SK-N-SH (cell line): ENCODE measurements at regions not wholly inside any gene's neighbourhood (a gene's known extent, or its start where the extent isn't known, plus 50 kb on each side); places are given as distances from the start of the nearest gene placed in this dataset.

Experiments used
- CTCF ChIA-PET: fragments of 300-600, 350-600 bp; formaldehyde crosslinking; extraction: SDS; loops from one replicate; lab custom pipeline; 2021; lab: Yijun Ruan, JAX
- POLR2A ChIA-PET: fragments of 350-600 bp; sonication (Branson Sonifier 250); formaldehyde crosslinking; extraction: SDS; loops from one replicate; lab custom pipeline; 2020; ENCODE audit warnings: antibody characterized with exemption, inconsistent platforms; lab: Yijun Ruan, JAX
- DNase-seq: peaks from one replicate; pipeline ENCODE4 v3.0.0; 2012
- H2AFZ ChIP-seq: fragments of 200-600 bp; sonication (generic); 2 replicates; pipeline ENCODE4 v1.8.1; 2016; ENCODE audit warnings: antibody characterized with exemption, mild to moderate bottlenecking, low read depth
- H3F3A ChIP-seq: fragments of 200-600 bp; sonication (generic); replicated peaks from 2 replicates; pipeline ENCODE3; 2016; ENCODE audit warnings: antibody characterized with exemption, mild to moderate bottlenecking; ENCODE audit not compliant: insufficient read depth
- H3K27ac ChIP-seq, 2 experiments: fragments of 200-500 bp in 1 of 2; fragments of 200-600 bp in 1 of 2; sonication (Bioruptor generic) in 1 of 2; sonication (generic), shearing (Covaris generic) in 1 of 2; 2 replicates each; pipeline versions ENCODE4 v1.5.1 to v1.6.1; 2014 to 2016; ENCODE audit warnings: low read depth in 2 of 2, inconsistent platforms in 1 of 2, low read length in 1 of 2, mild to moderate bottlenecking in 1 of 2, mixed read lengths in 1 of 2
- H3K27me3 ChIP-seq: fragments of 200-600 bp; sonication (generic), shearing (Covaris generic); 2 replicates; pipeline ENCODE4 v1.6.1; 2016; ENCODE audit warnings: mixed run types; ENCODE audit not compliant: insufficient read depth
- H3K36me3 ChIP-seq, 2 experiments: fragments of 200-500 bp in 1 of 2; fragments of 200-600 bp in 1 of 2; sonication (Bioruptor generic) in 1 of 2; sonication (generic) in 1 of 2; replicated peaks in 1 of 2; 2 replicates each; pipeline versions ENCODE3 to v1.5.1; 2014 to 2016; ENCODE audit warnings: low read length in 1 of 2, mild to moderate bottlenecking in 1 of 2; ENCODE audit not compliant: insufficient read depth in 2 of 2, control insufficient read depth in 1 of 2
- H3K4me1 ChIP-seq, 2 experiments: fragments of 200-500 bp in 1 of 2; fragments of 200-600 bp in 1 of 2; sonication (Bioruptor generic) in 1 of 2; sonication (generic), shearing (Covaris generic) in 1 of 2; 2 replicates each; pipeline versions ENCODE4 v1.5.1 to v1.6.1; 2014 to 2016; ENCODE audit warnings: low read depth in 1 of 2, low read length in 1 of 2, mixed run types in 1 of 2; ENCODE audit not compliant: insufficient read depth in 2 of 2, control insufficient read depth in 1 of 2
- H3K4me2 ChIP-seq: fragments of 200-600 bp; sonication (generic), shearing (Covaris generic); 2 replicates; pipeline ENCODE4 v1.6.1; 2017; ENCODE audit warnings: mixed run types
- H3K4me3 ChIP-seq, 2 experiments: fragments of 200-500 bp in 1 of 2; fragments of 200-600 bp in 1 of 2; sonication (Bioruptor generic) in 1 of 2; sonication (generic), shearing (Covaris generic) in 1 of 2; 2 replicates each; pipeline versions ENCODE4 v1.5.1 to v1.8.1; 2014 to 2016; ENCODE audit warnings: low read depth in 2 of 2, inconsistent platforms in 1 of 2, low read length in 1 of 2, mild to moderate bottlenecking in 1 of 2, mixed read lengths in 1 of 2, moderate library complexity in 1 of 2
- H3K79me2 ChIP-seq: fragments of 200-600 bp; sonication (generic); 2 replicates; pipeline ENCODE4 v1.8.1; 2017; ENCODE audit warnings: mild to moderate bottlenecking; ENCODE audit not compliant: insufficient read depth
- H3K9ac ChIP-seq: fragments of 200-600 bp; sonication (generic); 2 replicates; pipeline ENCODE4 v1.6.1; 2017; ENCODE audit warnings: mixed run types
- H3K9me2 ChIP-seq: fragments of 200-600 bp; sonication (generic); 2 replicates; pipeline ENCODE4 v1.6.1; 2017; ENCODE audit warnings: mixed run types
- H3K9me3 ChIP-seq: fragments of 200-600 bp; sonication (generic); 2 replicates; pipeline ENCODE4 v1.6.1; 2017; ENCODE audit warnings: mixed run types, mild to moderate bottlenecking, moderate library complexity
- H4K20me1 ChIP-seq: fragments of 200-600 bp; sonication (generic); 2 replicates; pipeline ENCODE4 v1.6.1; 2017; ENCODE audit warnings: mild to moderate bottlenecking, mixed run types; ENCODE audit not compliant: insufficient read depth
- FOSL2 ChIP-seq: IDR thresholded peaks from 2 replicates; pipeline ENCODE4 v1.4.0; 2012; ENCODE audit warnings: low read depth, mild to moderate bottlenecking, moderate library complexity, borderline replicate concordance
- FOXJ3 ChIP-seq: sonication (generic); formaldehyde crosslinking; IDR thresholded peaks from 2 replicates; pipeline ENCODE4 v1.5.1; 2020; ENCODE audit warnings: mild to moderate bottlenecking, missing genetic modification reagents
- FOXM1 ChIP-seq: IDR thresholded peaks from 2 replicates; pipeline ENCODE4 v1.4.0; 2012; ENCODE audit warnings: low read depth, mild to moderate bottlenecking
- MEF2A ChIP-seq: IDR thresholded peaks from 2 replicates; pipeline ENCODE4 v1.4.0; 2012; ENCODE audit warnings: low read depth, borderline replicate concordance
- MXI1 ChIP-seq: IDR thresholded peaks from 2 replicates; pipeline ENCODE4 v1.6.1; 2012; ENCODE audit warnings: mild to moderate bottlenecking, low read depth, low read length, improper control_type of control experiment
- NFIC ChIP-seq: IDR thresholded peaks from 2 replicates; pipeline ENCODE4 v1.4.0; 2012; ENCODE audit warnings: borderline replicate concordance
- NRF1 ChIP-seq: IDR thresholded peaks from 2 replicates; pipeline ENCODE4 v1.6.1; 2012; ENCODE audit warnings: low read depth, mild to moderate bottlenecking, low read length
- RCOR1 ChIP-seq: fragments of 150-350 bp; IDR thresholded peaks from 2 replicates; pipeline ENCODE4 v1.6.1; 2017; ENCODE audit warnings: antibody characterized with exemption, low read length
- SIN3A ChIP-seq: IDR thresholded peaks from 2 replicates; pipeline ENCODE4 v1.6.1; 2012; ENCODE audit warnings: low read depth, mild to moderate bottlenecking, low read length, moderate library complexity, borderline replicate concordance
- SMC3 ChIP-seq: IDR thresholded peaks from 2 replicates; pipeline ENCODE4 v1.6.1; 2012; ENCODE audit warnings: low read depth, low read length, improper control_type of control experiment
- USF1 ChIP-seq: IDR thresholded peaks from 2 replicates; pipeline ENCODE4 v1.4.0; 2012; ENCODE audit warnings: low read depth, borderline replicate concordance
- YY1 ChIP-seq: IDR thresholded peaks from 2 replicates; pipeline ENCODE4 v1.4.0; 2012; ENCODE audit warnings: low read depth, mild to moderate bottlenecking
- whole genome bisulfite sequencing: methylation state at CpG from one replicate; pipeline ENCODE4 v1.1.6; 2017; ENCODE audit warnings: low lambda C conversion rate; 5-methylcytosine and 5-hydroxymethylcytosine counted together
- TF ChIP-seq, protein P1 (sequence below): IDR thresholded peaks from 2 replicates; pipeline ENCODE4; 2012

DNA sequence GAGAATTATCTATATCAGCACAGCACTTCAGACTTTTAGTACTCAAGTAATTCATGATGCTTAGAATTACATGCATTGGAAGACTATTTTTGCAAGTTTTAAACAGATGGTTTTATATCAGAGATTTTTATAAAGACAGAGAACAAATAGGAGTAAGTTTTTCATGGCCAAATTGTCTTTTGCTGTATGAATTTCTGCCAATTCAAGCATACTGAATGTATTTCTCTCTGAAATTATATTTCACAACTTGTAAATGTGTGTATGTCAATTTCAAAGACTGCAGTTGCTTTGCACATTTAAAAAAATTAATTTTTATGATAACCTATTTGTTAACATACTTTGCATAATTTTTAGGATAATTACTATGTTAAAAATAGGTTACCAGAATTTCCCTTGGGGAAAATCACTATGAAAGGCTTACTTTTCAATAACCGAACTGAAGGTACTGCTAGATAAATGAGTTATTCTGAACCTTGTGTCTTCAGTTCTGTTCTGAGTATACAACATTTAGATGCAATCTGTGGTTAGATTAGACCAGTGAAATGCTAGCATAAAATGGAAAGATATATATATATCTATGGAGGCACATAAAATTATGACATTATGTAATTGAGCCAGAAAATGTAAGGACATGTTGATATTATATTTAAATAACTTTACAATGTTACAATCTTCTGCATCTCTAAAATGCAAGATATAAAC lies 1344.2 kb upstream of the PABPC4L start:
- no peaks in the 10 kb centered on the region for H3K4me1 ChIP-seq
- 14% methylated on average over 1 of the region's 1 CpG for WGBS
- TF ChIP-seq NFIC (no peak), SMC3 (no peak), NRF1 (no peak), YY1 (no peak), USF1 (no peak), SIN3A (no peak)
- TF ChIP-seq, all 33 proteins: peak for 0
- no peaks in the 10 kb centered on the region for H4K20me1 ChIP-seq
- no peak overlapping the region for H3K4me3 ChIP-seq
- no peaks in the 10 kb centered on the region for H3F3A ChIP-seq
- 0 out of 2 replicates have a peak overlapping the region, but pooled peaks have one; percentile 8 for H2AFZ ChIP-seq
- DNase-seq = no peak
- H3K79me2 ChIP-seq = no peaks in the 10 kb centered on the region
- ChIA-PET CTCF (no interaction called here), POLR2A (no interaction called here)
- no peaks in the 10 kb centered on the region for H3K9me3 ChIP-seq
- H3K36me3 ChIP-seq = no peaks in the 10 kb centered on the region
- H3K9ac ChIP-seq = no peak overlapping the region
- H3K4me2 ChIP-seq = no peak overlapping the region
- H3K27ac ChIP-seq = no peak overlapping the region
- no peaks in the 10 kb centered on the region for H3K27me3 ChIP-seq
- no peaks in the 10 kb centered on the region for H3K9me2 ChIP-seq

DNA sequence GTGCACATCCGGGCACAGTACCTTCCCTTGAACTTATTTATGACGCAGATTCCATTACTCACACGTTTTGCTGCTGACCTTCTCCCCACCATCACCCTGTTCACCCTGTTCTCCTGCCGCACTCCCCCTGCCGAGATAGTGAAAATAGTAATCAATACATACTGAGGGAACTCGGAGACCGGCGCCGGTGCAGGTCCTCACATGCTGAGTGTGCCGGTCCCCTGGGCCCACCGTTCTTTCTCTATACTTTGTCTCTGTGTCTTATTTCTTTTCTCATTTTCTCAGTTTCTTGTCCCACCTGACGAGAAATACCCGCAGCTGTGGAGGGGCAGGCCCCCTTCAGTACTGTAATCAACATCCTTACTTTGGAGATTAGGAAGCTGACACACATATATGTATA lies 1337.1 kb upstream of the PABPC4L start:
- ChIA-PET POLR2A (no interaction called here), CTCF (no interaction called here)
- Histone ChIP-seq H4K20me1 (no peaks in the 10 kb centered on the region), H3K27me3 (no peaks in the 10 kb centered on the region), H3K9me2 (no peaks in the 10 kb centered on the region), H3K9me3 (no peaks in the 10 kb centered on the region), H3K79me2 (no peaks in the 10 kb centered on the region), H3F3A (no peaks in the 10 kb centered on the region), H2AFZ (no peak overlapping the region), H3K36me3 (no peaks in the 10 kb centered on the region), H3K4me3 (no peak overlapping the region), H3K4me1 (no peaks in the 10 kb centered on the region), H3K4me2 (no peak overlapping the region), H3K9ac (no peak overlapping the region), H3K27ac (no peak overlapping the region)
- DNase-seq = no peak
- WGBS = 63% methylated on average over 13 of the region's 13 CpGs
- TF ChIP-seq RCOR1 (no peak), YY1 (no peak), FOXM1 (no peak), NFIC (no peak), MXI1 (no peak), FOXJ3 (no peak), USF1 (no peak), MEF2A (no peak), NRF1 (no peak), FOSL2 (no peak)
- TF ChIP-seq, protein P1, sequence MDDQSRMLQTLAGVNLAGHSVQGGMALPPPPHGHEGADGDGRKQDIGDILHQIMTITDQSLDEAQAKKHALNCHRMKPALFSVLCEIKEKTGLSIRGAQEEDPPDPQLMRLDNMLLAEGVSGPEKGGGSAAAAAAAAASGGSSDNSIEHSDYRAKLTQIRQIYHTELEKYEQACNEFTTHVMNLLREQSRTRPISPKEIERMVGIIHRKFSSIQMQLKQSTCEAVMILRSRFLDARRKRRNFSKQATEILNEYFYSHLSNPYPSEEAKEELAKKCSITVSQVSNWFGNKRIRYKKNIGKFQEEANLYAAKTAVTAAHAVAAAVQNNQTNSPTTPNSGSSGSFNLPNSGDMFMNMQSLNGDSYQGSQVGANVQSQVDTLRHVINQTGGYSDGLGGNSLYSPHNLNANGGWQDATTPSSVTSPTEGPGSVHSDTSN = no peak
